Skeletal muscle satellite cell (primary cell): ENCODE measurements at regions not wholly inside any gene's neighbourhood (a gene's known extent, or its start where the extent isn't known, plus 50 kb on each side); places are given as distances from the start of the nearest gene placed in this dataset.
"Not testable (repeated sequence)": the region's sequence is repeated elsewhere in the genome, so short reads cannot be mapped to it uniquely, and the experiment has no call there.

Source experiments
- H3K27me3 ChIP-seq: 2 replicates; pipeline ENCODE4 v1.7.0; 2013; ENCODE audit warnings: low read length; ENCODE audit not compliant: control insufficient read depth, insufficient read depth
- H3K36me3 ChIP-seq: 2 replicates; pipeline ENCODE4 v1.7.0; 2013; ENCODE audit warnings: mild to moderate bottlenecking, control low read depth, low read length; ENCODE audit not compliant: insufficient read depth
- H3K4me1 ChIP-seq: 2 replicates; pipeline ENCODE4 v1.7.0; 2013; ENCODE audit warnings: low read length; ENCODE audit not compliant: control insufficient read depth, insufficient read depth
- H3K4me2 ChIP-seq: 2 replicates; pipeline ENCODE4 v1.7.0; 2013; ENCODE audit warnings: mild to moderate bottlenecking, low read length
- H3K4me3 ChIP-seq: 2 replicates; pipeline ENCODE4 v1.7.0; 2013; ENCODE audit warnings: low read length
- H3K9ac ChIP-seq: 2 replicates; pipeline ENCODE4 v1.7.0; 2013; ENCODE audit warnings: mild to moderate bottlenecking, low read depth, low read length, moderate library complexity
- H3K9me3 ChIP-seq: replicated peaks from 2 replicates; pipeline ENCODE4 v1.7.0; 2013; ENCODE audit warnings: mild to moderate bottlenecking, control low read depth, low read length

DNA sequence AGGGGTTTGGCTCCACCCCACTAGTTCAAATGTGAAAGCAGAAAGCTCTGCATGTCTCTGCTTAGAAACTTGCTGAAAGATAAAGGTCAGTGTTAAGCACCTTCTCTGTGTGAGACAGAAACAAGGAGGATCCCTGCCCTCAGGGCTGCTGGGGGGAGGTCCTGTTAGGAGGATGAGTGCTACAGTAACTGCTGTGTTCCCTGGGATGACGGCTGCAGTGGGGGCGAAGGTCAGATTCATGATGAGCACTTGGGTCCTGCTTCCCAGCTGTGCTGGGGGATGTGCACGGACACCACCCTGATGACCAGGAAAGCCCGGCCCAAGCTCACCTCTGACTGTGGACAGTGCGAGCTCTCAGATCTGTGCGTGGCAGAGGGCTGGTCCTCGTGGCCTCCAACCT, 252.6 kb downstream of the DLL1 start:
- no peak overlapping the region for H3K9ac ChIP-seq
- H3K36me3 ChIP-seq = no peaks in the 10 kb centered on the region
- H3K27me3 ChIP-seq = no peaks in the 10 kb centered on the region
- H3K9me3 ChIP-seq = peaks cover 6% of the 10 kb centered on the region
- H3K4me1 ChIP-seq = no peaks in the 10 kb centered on the region
- no peak overlapping the region for H3K4me3 ChIP-seq
- no peak overlapping the region for H3K4me2 ChIP-seq

DNA sequence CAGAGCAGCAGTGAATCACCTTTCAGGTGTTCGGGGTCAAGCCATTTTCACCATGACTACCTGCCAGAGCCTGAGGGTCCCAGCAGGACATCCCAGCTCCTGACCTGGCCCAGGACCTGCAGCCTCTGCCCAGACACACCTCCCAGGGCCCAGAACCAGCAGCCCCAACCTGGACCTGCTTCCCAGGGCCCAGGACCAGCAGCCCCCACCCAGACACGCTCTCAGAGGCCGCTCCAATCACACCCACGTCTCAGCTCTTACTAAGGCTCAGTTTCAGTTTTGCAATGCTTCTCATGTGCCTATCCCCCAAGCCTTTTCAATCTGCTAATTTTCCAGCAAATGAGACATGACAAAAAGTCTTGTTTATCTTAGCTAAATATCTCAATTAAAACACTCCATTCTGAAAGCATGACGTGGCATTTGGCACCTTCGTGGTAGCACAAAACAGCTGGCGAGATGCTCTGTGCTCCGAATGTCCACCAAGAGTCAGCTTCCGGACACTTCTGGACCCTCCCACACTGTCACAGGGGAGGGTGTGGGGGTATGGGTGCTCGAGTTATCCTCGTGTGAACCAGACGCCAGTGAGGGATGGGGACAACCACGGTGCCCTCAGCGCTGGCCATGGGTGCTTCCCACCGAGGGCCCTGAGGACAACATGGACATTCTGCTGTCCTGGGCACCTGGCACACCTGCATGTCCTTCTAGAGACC, 253.2 kb downstream of the DLL1 start:
- Histone ChIP-seq H3K4me3 (no peak overlapping the region), H3K9ac (no peak overlapping the region), H3K4me2 (no peak overlapping the region), H3K9me3 (peaks cover 11% of the 10 kb centered on the region), H3K36me3 (no peaks in the 10 kb centered on the region), H3K4me1 (no peaks in the 10 kb centered on the region), H3K27me3 (no peaks in the 10 kb centered on the region)

DNA sequence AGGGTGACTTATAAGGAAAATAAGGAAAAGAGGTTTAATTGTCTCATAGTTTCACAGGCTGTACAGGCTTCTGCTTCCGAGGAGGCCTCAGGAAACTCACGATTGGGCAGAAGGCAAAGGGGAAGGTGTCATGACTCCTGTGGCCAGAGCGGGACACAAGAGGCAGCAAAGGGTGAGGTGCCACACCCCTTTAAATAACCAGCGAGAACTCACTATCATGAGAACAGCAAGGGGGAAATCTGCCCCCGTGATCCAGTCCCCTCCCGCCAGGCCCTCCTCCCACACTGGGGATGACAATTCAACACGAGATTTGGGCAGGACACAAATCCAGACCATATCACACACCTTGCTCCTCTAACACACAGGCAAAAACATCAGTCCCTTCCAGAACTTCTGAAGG, 254.0 kb downstream of the DLL1 start:
- Histone ChIP-seq H3K9ac (no peak overlapping the region), H3K9me3 (peaks cover 14% of the 10 kb centered on the region), H3K4me3 (no peak overlapping the region), H3K4me2 (no peak overlapping the region), H3K4me1 (no peaks in the 10 kb centered on the region), H3K27me3 (no peaks in the 10 kb centered on the region), H3K36me3 (no peaks in the 10 kb centered on the region)

DNA sequence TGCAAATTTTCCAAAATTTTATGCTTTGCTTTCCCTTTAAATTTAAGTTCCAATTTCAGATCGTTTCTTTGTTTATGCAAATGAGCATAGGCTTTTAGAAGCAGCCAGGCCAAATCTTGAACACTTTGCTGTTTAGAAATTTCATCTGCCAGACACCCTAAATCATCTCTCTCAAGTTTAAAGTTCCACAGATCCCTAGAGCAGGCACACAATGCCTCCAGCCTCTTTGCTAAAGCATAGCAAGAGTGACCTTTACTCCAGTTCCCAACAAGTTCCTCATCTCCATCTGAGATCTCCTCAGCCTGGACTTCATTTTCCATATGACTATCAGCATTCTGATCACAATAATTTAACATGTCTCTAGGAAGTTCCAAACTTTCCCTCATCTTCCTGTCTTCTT, 254.5 kb downstream of the DLL1 start:
- not testable (repeated sequence) for H3K4me3 ChIP-seq, H3K27me3 ChIP-seq, H3K9ac ChIP-seq, H3K36me3 ChIP-seq, H3K4me2 ChIP-seq, H3K4me1 ChIP-seq
- H3K9me3 ChIP-seq = peaks cover 14% of the 10 kb centered on the region

DNA sequence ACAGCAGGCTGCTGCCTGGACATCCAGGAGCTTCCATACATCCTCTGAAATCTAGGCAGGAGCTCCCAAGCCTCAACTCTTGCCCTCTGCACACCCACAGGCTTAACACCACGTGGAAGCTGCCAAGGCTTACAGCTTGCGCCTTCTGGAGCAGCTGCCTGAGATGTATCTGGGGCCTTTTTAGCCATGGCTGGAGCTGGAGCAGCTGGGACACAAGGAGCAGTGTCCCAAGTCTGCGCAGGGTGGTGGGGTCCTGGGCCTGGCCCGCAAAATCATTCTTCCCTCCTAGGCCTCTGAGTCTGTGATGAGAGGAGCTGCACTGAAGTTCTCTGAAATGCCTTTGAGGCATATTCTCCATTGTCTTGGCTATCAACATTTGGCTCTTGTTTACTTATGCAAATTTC, 255.0 kb downstream of the DLL1 start:
- Histone ChIP-seq H3K4me1 (no peaks in the 10 kb centered on the region), H3K9ac (no peak overlapping the region), H3K4me3 (no peak overlapping the region), H3K36me3 (no peaks in the 10 kb centered on the region), H3K9me3 (peaks cover 14% of the 10 kb centered on the region), H3K27me3 (no peaks in the 10 kb centered on the region), H3K4me2 (no peak overlapping the region)

DNA sequence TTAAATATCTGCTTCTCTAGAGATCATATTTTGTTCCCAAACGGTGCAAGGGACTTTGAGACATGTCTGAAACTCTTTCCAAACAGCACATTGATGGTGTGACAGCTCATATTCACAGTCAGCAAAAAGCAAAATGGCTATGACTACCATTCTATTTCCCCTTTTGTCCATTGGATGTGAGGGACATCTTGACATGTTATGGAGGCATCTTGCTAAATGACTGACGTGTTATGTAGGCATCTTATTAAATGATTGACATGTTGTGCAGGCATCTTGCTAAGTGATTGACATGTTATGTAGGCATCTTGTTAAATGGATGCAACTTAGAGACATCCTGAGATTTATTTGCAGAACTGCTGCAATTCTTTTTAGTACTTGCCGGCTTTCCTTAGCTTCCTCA, 255.8 kb downstream of the DLL1 start:
- Histone ChIP-seq H3K4me1 (no peaks in the 10 kb centered on the region), H3K27me3 (no peaks in the 10 kb centered on the region), H3K4me2 (no peak overlapping the region), H3K9ac (no peak overlapping the region), H3K4me3 (no peak overlapping the region), H3K36me3 (no peaks in the 10 kb centered on the region), H3K9me3 (peaks cover 14% of the 10 kb centered on the region)

DNA sequence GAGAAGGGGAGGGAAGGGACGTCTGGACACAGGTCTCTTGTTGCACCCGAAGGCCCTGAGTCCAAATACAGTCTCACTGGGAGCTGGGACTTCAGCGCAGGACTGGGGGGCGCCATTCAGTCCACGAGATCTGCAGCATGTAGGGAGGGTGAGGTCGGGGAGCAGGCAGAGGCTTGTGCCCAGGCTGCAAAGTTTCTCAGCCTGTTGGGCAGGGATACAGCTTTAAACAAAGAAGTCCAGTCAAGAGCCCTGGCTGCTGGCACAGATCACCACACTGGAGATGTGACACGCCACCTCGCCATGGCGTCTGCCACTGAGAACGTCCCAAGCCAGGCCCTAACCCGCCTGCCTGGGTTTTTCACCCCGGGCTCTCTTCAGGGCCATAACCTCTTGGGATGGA, 256.6 kb downstream of the DLL1 start:
- H3K9me3 ChIP-seq = peaks cover 14% of the 10 kb centered on the region
- H3K4me3 ChIP-seq = no peak overlapping the region
- H3K4me2 ChIP-seq = no peak overlapping the region
- H3K4me1 ChIP-seq = no peaks in the 10 kb centered on the region
- H3K36me3 ChIP-seq = no peaks in the 10 kb centered on the region
- no peaks in the 10 kb centered on the region for H3K27me3 ChIP-seq
- no peak overlapping the region for H3K9ac ChIP-seq

DNA sequence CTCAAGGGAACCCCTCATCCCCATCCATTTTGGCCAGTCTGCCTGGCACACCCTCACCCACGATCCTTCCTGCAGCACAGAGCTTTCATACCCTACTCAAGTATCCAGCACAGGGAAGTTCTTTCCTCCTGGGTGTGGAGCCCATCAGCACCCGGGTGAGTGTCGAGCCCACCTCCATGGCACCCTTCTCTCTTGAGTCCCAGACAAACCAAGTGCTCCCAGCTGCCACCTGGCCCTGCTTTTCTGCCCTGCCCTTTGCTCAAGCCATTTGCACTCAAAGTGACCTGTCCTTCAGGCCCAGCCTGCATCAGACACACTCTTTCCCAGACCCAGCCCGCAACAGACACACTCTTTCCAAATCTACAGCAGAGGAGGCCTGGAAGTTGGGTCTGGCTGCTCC, 257.2 kb downstream of the DLL1 start:
- Histone ChIP-seq H3K4me2 (no peak overlapping the region), H3K9ac (no peak overlapping the region), H3K4me1 (no peaks in the 10 kb centered on the region), H3K36me3 (no peaks in the 10 kb centered on the region), H3K4me3 (no peak overlapping the region), H3K27me3 (no peaks in the 10 kb centered on the region), H3K9me3 (peaks cover 14% of the 10 kb centered on the region)

DNA sequence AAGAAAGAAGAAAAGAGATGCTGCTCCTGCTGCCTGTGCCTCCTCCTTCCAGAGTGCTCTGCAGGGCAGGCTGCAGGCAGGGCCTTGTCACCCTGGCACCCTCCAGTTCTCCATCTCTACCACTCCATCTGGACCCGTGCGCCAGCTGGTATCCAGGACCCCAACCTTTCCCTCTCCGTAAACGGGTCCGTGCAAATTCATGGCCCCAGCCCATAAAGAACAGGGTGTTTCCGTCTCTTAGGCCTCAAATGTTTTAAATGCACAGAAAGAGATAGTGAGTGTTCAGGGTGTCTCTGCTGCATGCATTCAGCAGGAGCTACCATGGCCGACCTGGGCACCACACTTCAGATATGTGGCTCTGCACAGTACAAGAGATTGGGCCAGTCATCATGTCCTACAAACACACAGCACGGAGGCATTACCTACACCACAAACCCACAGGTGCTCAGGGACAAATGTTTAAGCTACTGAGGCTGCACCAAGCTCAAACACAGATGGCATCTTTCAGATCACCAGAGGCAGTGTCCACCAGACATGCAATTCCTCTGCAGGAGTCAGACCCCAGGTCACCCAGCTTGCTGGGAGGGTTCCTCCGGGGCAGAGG, 258.1 kb downstream of the DLL1 start:
- Histone ChIP-seq H3K4me3 (no peak overlapping the region), H3K9ac (no peak overlapping the region), H3K27me3 (no peaks in the 10 kb centered on the region), H3K4me2 (no peak overlapping the region), H3K9me3 (peaks cover 14% of the 10 kb centered on the region), H3K4me1 (no peaks in the 10 kb centered on the region), H3K36me3 (no peaks in the 10 kb centered on the region)

DNA sequence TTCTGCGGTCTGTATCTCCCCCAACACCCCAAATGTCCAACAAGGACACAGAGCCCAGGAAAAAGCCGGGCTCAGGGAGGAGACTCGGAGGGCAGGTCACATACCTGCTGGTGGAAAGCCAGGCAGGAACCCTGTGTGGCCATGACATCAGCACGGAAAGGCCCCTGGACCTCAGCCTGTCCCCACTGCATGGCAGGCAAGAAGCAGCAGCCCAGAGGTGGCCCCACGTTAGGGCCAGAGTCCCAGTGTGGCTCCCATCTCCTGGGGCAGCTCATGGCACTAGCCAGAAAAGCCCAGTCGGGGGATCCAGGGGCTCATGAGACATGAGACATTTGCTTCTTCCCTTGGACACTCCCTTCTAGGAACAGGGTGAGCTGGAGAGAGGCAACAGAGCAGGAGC, 258.7 kb downstream of the DLL1 start:
- H3K9ac ChIP-seq = no peak overlapping the region
- no peaks in the 10 kb centered on the region for H3K36me3 ChIP-seq
- H3K4me1 ChIP-seq = no peaks in the 10 kb centered on the region
- H3K4me3 ChIP-seq = no peak overlapping the region
- H3K4me2 ChIP-seq = no peak overlapping the region
- peaks cover 14% of the 10 kb centered on the region for H3K9me3 ChIP-seq
- H3K27me3 ChIP-seq = no peaks in the 10 kb centered on the region

DNA sequence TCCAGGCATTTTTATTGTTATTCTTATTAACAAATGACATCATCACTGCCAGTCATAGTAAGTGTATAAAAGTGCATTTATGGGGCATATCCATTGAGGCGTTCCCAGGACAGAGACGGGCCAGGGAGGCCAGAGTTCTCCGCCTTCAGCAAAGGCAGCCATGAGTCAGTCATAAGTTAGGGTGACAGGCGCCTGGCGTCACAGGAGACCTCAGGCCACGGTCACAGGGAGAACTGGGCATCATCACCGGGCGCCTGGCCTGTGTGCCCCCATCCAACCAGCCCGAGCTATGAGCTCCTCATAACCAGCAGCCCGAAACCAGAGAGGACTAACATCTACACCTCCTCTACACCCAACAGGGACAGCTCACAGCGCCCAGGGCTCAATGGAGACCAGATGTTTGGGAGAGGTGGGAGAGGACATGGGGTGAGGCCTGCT, 259.2 kb downstream of the DLL1 start:
- Histone ChIP-seq H3K9ac (no peak overlapping the region), H3K9me3 (peaks cover 14% of the 10 kb centered on the region), H3K36me3 (no peaks in the 10 kb centered on the region)

DNA sequence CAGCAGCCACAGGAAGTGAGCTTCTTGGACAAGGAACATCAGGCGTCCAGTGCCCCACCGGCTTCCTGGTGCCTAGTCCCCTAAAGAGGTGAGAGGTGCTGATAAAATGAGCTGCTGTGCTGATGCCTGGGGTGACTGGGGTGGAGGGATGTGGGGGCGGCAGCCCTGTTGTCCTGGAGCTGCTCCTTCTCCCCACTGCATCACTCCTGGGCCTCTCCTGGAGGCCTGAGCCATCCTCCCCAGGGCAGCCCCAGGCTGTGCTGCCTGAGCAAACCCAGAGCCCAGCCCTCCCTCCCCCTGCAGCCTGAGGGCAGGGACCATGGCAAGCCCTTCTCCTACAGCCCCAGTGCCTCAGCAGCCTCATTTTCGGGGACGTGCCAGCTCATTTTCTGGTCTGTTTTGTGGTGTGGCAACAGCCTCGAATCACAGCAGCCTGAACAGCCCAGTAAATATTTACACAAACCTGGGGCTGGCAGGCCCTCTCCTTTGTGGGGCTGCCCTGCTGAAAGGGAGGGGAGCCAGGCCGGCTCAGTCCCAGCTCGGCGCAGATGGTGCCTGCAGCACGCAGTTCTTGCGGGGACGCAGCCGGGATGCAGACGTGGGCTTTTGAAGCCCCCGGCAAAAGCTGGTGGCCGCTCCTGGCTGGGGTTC, 259.9 kb downstream of the DLL1 start:
- Histone ChIP-seq H3K4me1 (no peaks in the 10 kb centered on the region), H3K36me3 (no peaks in the 10 kb centered on the region), H3K4me2 (no peak overlapping the region), H3K27me3 (no peaks in the 10 kb centered on the region), H3K9ac (no peak overlapping the region), H3K9me3 (peaks cover 14% of the 10 kb centered on the region), H3K4me3 (no peak overlapping the region)

More for the DNA sequence above, 259.2 kb downstream of the DLL1 start:
- no peaks in the 10 kb centered on the region for H3K27me3 ChIP-seq
- no peak overlapping the region for H3K4me3 ChIP-seq
- H3K4me1 ChIP-seq = no peaks in the 10 kb centered on the region
- no peak overlapping the region for H3K4me2 ChIP-seq
